Subcutaneous abdominal adipose tissue (tissue), 5 donors: ENCODE measurements at regions not wholly inside any gene's neighbourhood (a gene's known extent, or its start where the extent isn't known, plus 50 kb on each side); places are given as distances from the start of the nearest gene placed in this dataset.
"Not testable (repeated sequence)": the region's sequence is repeated elsewhere in the genome, so short reads cannot be mapped to it uniquely, and the experiment has no call there.

ENCODE experiments used
- H3K27ac ChIP-seq: one replicate; pipeline ENCODE4 v1.7.0; 2013; ENCODE audit warnings: low read depth, mild to moderate bottlenecking, inconsistent platforms, low read length, moderate library complexity
- H3K27me3 ChIP-seq, 5 donors: one replicate each; pipeline ENCODE4 v1.7.0; 2013; ENCODE audit warnings: low read length in 5 of 5, inconsistent platforms in 1 of 5; ENCODE audit not compliant: control insufficient read depth in 5 of 5, insufficient read depth in 4 of 5
- H3K36me3 ChIP-seq, 5 donors: one replicate each; pipeline ENCODE4 v1.7.0; 2013; ENCODE audit warnings: low read length in 5 of 5; ENCODE audit not compliant: control insufficient read depth in 5 of 5, insufficient read depth in 5 of 5
- H3K4me1 ChIP-seq, 5 donors: one replicate each; pipeline ENCODE4 v1.7.0; 2013; ENCODE audit warnings: low read length in 5 of 5, mild to moderate bottlenecking in 3 of 5, moderate library complexity in 1 of 5; ENCODE audit not compliant: control insufficient read depth in 5 of 5, insufficient read depth in 5 of 5
- H3K4me3 ChIP-seq, 5 donors: one replicate each; pipeline ENCODE4 v1.7.0; 2013; ENCODE audit warnings: low read length in 5 of 5, low read depth in 1 of 5
- H3K9ac ChIP-seq, 5 donors: one replicate each; pipeline ENCODE4 v1.7.0; 2013; ENCODE audit warnings: low read length in 5 of 5, mild to moderate bottlenecking in 4 of 5, moderate library complexity in 3 of 5
- H3K9me3 ChIP-seq, 5 donors: one replicate each; pipeline ENCODE4 v1.7.0; 2013; ENCODE audit warnings: low read length in 5 of 5; ENCODE audit not compliant: control insufficient read depth in 5 of 5
- donor health status: healthy.
- donor health status: healthy.
- donor health status: healthy.
- donor health status: healthy.
- donor health status: healthy.

DNA sequence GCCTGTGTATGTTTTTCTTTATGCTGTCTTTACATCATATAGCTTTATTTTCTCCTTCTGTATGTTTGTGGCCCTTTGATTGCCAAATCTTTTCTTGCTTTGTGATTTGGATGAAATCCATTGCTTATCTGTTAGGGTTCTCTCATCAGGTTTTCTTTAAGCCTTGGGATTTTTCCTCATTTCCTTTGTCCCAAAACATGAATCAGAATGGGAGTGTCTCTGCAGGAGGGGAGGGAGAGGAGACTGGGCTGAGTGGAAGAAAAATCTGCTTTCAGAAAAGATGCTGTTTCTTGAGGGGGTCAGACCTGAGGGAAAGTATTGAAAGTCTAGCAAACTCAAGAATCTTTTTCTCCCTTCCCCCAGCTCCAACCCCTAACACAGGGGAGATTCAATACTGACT, 758.0 kb upstream of the MMS22L start:
- Histone ChIP-seq H3K4me1 (peaks cover 0 to 3% (median 0%) of the 10 kb centered on the region in 5 donors), H3K9me3 (no peaks in the 10 kb centered on the region), H3K4me3 (no peak overlapping the region), H3K36me3 (no peaks in the 10 kb centered on the region), H3K27me3 (peaks cover 0 to 10% (median 6%) of the 10 kb centered on the region in 5 donors), H3K27ac (no peak overlapping the region), H3K9ac (no peak overlapping the region)

DNA sequence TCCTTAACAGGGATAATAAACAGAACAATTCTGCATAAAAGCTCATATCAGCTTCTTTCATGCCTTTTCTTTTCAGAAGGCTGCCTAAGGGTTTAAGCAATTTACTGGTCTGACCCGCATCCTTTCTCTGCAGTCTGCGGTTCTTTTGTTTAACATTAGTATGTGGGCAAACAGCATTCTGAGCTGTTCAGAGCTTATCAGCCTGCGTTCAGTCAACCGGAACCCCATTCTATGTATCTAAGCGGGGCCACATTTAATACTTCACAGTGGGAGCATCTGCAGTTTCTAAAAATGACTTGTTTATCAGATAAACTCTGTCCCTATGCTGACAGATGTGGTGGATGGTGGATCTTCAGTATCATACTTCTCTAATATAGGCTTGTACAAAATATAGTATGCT, 758.9 kb upstream of the MMS22L start:
- Histone ChIP-seq H3K27ac (no peak overlapping the region), H3K4me3 (no peak overlapping the region), H3K36me3 (no peaks in the 10 kb centered on the region), H3K9ac (no peak overlapping the region), H3K4me1 (peaks cover 0 to 3% (median 0%) of the 10 kb centered on the region in 5 donors), H3K27me3 (peaks cover 0 to 10% (median 6%) of the 10 kb centered on the region in 5 donors), H3K9me3 (no peaks in the 10 kb centered on the region)

DNA sequence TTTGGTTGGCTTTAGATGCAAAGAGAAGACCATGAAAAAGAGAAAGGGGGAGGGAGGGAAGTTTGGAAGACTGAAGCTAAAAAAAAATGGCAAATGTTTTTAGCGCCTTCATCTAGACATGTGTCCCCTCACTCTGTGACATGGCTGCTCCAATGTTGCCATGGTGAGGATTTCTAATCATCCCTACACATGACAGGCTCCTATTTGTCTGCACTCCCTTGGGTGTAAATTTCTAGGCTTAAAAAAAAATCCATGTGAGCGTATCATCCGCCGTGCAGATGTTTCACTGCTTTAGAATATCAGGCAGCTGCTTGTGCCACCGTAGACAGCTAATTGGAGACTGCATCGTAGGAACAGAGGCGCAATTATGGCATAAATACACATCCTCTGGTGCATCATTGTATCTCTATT, 761.1 kb upstream of the MMS22L start:
- peaks cover 0 to 3% (median 0%) of the 10 kb centered on the region in 5 donors for H3K4me1 ChIP-seq
- no peaks in the 10 kb centered on the region for H3K9me3 ChIP-seq
- peaks cover 0 to 10% (median 6%) of the 10 kb centered on the region in 5 donors for H3K27me3 ChIP-seq
- H3K27ac ChIP-seq, result no peak overlapping the region
- no peak overlapping the region for H3K9ac ChIP-seq
- no peaks in the 10 kb centered on the region for H3K36me3 ChIP-seq
- no peak overlapping the region for H3K4me3 ChIP-seq

DNA sequence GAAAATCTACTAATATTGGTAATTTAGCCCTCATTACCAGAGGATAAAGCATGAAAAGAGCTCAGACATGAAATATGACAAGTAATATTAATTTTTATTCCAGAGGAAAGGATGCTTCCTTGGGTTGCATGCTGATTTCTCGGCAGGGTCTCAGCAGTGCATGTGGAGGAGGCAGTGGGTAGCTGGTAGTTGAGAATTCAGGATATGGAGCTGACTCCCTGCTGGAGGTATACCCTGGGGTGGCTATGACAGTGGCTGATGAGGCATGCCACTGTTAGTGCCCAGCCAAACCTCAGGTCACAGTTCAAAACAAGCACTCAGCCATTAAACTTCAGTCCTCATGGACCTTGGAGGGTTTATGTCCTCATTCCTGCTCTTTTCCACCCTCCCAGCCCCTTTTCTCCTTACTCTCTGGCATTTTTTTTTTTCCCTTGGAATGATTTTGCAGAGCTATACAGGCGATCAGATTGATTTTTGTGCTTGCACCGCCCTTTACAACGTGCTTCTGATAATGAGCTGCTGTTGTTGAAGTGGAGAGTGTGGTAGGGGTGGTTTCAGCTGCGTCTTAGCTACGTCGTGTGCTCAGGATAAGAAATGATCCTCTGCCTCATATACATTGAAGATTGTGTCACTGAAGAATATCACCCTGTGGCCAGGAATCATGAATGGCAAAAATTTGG, 761.9 kb upstream of the MMS22L start:
- Histone ChIP-seq H3K36me3 (no peaks in the 10 kb centered on the region), H3K4me3 (no peak overlapping the region), H3K9ac (no peak overlapping the region), H3K4me1 (peaks cover 0 to 2% (median 0%) of the 10 kb centered on the region in 5 donors), H3K9me3 (no peaks in the 10 kb centered on the region), H3K27me3 (peaks cover 0 to 8% (median 5%) of the 10 kb centered on the region in 5 donors), H3K27ac (no peak overlapping the region)

DNA sequence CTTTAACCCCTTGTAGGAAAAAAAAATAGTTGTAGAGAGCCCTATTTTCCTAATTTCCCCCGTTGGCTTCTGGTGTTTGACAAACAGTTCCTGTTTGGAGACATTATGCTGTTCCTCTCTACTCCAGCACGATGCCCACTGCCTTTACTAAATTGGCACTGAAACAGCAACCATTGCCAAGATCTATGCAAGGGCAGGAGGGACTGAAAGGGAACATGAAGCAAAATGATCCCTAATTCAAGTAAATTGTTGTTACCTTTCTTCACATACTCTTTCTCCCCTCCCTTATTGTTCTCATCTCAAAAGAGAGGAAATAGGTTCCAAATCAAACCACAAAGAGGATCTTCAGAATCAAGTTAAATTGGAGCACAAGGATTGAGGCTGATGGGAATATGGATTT, 764.1 kb upstream of the MMS22L start:
- Histone ChIP-seq H3K36me3 (no peaks in the 10 kb centered on the region), H3K4me1 (no peaks in the 10 kb centered on the region), H3K9ac (no peak overlapping the region), H3K27me3 (peaks cover 0 to 8% (median 3%) of the 10 kb centered on the region in 5 donors), H3K9me3 (no peaks in the 10 kb centered on the region), H3K27ac (no peak overlapping the region), H3K4me3 (no peak overlapping the region)

DNA sequence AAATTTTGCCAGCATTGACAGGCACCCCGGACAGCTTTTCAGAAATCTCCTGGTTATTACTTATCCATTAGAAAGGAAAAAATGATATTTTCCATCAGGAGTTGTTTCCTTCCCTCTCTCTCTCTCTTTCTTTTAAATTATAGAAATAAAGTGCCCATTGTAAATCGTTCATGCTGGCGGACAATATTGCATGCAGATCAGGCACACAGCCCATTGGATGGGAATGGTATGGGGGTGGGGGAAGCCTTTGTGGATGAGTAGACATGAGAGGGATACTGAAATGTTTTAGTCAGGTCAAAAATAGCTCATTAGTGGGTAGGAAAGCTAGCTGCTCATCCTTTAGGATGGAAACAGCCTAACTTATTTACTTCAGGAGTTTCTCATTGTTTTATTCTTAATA, 764.9 kb upstream of the MMS22L start:
- Histone ChIP-seq H3K27me3 (peaks cover 0 to 8% (median 3%) of the 10 kb centered on the region in 5 donors), H3K36me3 (no peaks in the 10 kb centered on the region), H3K4me3 (no peak overlapping the region), H3K27ac (no peak overlapping the region), H3K9ac (no peak overlapping the region), H3K9me3 (no peaks in the 10 kb centered on the region), H3K4me1 (no peaks in the 10 kb centered on the region)

DNA sequence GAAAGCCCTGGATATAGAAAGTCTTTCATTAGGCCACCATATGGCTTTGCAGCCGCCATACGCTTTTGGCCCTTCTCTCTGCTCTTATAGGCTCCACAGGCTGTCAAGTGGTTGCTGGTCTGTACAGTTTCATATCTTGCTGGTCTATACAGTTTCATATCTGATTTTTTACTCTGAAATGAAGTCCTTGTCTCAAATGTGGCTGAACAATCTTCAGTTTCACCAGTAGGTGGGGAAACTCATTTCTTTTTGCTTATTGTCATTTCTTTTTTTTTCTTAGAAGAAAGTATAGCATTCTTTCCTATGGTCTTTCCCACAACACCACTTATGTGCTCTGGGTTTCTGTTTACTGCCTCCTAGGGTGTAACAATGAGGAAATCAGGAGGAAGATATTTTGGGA, 771.4 kb upstream of the MMS22L start:
- no peaks in the 10 kb centered on the region for H3K4me1 ChIP-seq
- H3K9ac ChIP-seq, result no peak overlapping the region
- no peaks in the 10 kb centered on the region for H3K9me3 ChIP-seq
- no peak overlapping the region for H3K4me3 ChIP-seq
- no peak overlapping the region for H3K27ac ChIP-seq
- H3K36me3 ChIP-seq, result no peaks in the 10 kb centered on the region
- peaks cover 0 to 3% (median 0%) of the 10 kb centered on the region in 5 donors for H3K27me3 ChIP-seq

DNA sequence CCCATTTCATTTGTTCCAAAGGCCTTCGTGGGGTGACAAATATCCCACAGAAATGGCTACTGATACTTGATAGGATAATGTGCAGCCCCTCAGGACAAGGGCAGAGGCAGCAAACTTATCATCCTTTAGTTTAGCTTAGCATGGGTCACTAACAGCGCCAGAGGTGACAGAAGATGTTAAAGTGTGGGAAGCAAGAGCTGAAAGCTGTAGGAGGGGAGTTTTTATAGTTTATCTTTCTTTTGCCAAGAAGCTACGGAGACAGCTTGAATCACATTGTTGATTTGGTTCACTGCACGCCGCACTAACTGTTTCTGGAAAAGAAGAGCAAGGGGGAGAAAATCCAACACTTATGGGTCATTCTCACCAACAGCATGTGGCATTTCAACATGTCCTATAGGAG, 773.9 kb upstream of the MMS22L start:
- Histone ChIP-seq H3K4me1 (no peaks in the 10 kb centered on the region), H3K27ac (no peak overlapping the region), H3K36me3 (no peaks in the 10 kb centered on the region), H3K9ac (no peak overlapping the region), H3K4me3 (no peak overlapping the region), H3K9me3 (peaks cover 0 to 3% (median 0%) of the 10 kb centered on the region in 5 donors), H3K27me3 (peaks cover 0 to 3% (median 0%) of the 10 kb centered on the region in 5 donors)

DNA sequence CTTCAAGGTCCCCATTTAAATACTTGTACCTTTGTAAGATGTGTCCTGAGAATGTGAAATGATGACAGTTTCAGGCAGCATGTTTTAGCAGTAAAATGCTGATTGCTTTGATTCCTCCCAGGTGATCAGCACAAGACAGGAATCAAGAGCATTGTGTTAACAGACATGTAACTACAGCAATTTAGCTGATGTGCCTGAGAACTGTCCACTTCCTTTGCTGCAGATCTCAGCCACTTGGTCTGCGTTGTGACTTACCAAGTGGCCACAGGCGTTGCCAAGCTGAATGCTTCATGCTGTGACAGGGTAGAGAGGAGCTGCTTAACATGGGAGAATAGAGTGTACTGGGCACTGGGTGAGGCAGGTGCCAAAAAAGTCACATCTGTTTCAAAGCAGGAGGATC, 767.0 kb upstream of the POU3F2 start:
- H3K9ac ChIP-seq, result no peak overlapping the region
- peaks cover 0 to 4% (median 0%) of the 10 kb centered on the region in 5 donors for H3K9me3 ChIP-seq
- H3K27ac ChIP-seq, result no peak overlapping the region
- H3K4me1 ChIP-seq, result no peaks in the 10 kb centered on the region
- no peaks in the 10 kb centered on the region for H3K27me3 ChIP-seq
- no peaks in the 10 kb centered on the region for H3K36me3 ChIP-seq
- no peak overlapping the region for H3K4me3 ChIP-seq

DNA sequence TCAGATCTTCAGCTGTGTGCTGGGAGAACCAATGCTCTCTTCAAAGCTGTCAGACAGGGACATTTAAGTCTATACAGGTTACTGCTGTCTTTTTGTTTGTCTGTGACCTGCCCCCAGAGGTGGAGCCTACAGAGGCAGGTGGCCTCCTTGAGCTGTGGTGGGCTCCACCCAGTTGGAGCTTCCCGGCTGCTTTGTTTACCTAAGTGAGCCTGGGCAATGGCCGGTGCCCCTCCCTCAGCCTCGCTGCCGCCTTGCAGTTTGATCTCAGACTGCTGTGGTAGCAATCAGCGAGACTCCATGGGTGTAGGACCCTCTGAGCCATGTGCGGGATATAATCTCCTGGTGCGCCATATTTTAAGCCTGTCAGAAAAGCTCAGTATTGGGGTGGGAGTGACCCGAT, 745.8 kb upstream of the POU3F2 start:
- H3K4me1 ChIP-seq, H3K27me3 ChIP-seq, H3K9ac ChIP-seq, H3K27ac ChIP-seq, H3K9me3 ChIP-seq, H3K4me3 ChIP-seq, H3K36me3 ChIP-seq: not testable (repeated sequence)
